K562 (cell line): ENCODE measurements at regions not wholly inside any gene's neighbourhood (a gene's known extent, or its start where the extent isn't known, plus 50 kb on each side); places are given as distances from the start of the nearest gene placed in this dataset.

ENCODE experiments used
- CC2D1A ChIP-seq: fragments of 450-650 bp; IDR thresholded peaks from 2 replicates; pipeline ENCODE4 v1.6.1; 2017; ENCODE audit warnings: mild to moderate bottlenecking
- CREM ChIP-seq: IDR thresholded peaks from 2 replicates; pipeline ENCODE4 v1.6.1; 2014; ENCODE audit warnings: antibody characterized with exemption, low read depth
- MAZ ChIP-seq, 2 experiments: fragments of 450-650 bp in 1 of 2; sonication (generic) in 1 of 2; formaldehyde crosslinking; IDR thresholded peaks in 1 of 2; conservative IDR thresholded peaks in 1 of 2; 2 replicates each; pipeline versions ENCODE4 v1.4.0 to v1.5.0; 2020; ENCODE audit warnings: mild to moderate bottlenecking in 1 of 2, missing genetic modification reagents in 1 of 2
- MYC ChIP-seq, 2 experiments: fragments of 250-450 bp in 1 of 2; sonication (Bioruptor Pico) in 1 of 2; IDR thresholded peaks; 2 replicates each; pipeline versions ENCODE4 v1.5.1 to v1.6.1; 2012 to 2021; ENCODE audit warnings: low read depth in 2 of 2, borderline replicate concordance in 1 of 2, improper control_type of control experiment in 1 of 2, low read length in 1 of 2, mild to moderate bottlenecking in 1 of 2, moderate library complexity in 1 of 2
- RAD21 ChIP-seq, 2 experiments: fragments of 250-450 bp in 1 of 2; fragments of 450-650 bp in 1 of 2; sonication (Bioruptor Pico) in 1 of 2; formaldehyde crosslinking in 1 of 2; IDR thresholded peaks in 1 of 2; conservative IDR thresholded peaks in 1 of 2; 2 replicates each; pipeline versions ENCODE4 v1.4.0 to v1.8.0; 2020 to 2022; ENCODE audit warnings: mild to moderate bottlenecking in 2 of 2, moderate library complexity in 1 of 2
- REST ChIP-seq, 2 experiments: fragments of 450-650 bp; formaldehyde crosslinking in 1 of 2; IDR thresholded peaks; 2 replicates each; pipeline versions ENCODE4 v1.4.0 to v1.6.1; 2014 to 2020; ENCODE audit warnings: mild to moderate bottlenecking in 2 of 2, borderline replicate concordance in 1 of 2, low read depth in 1 of 2
- SMC3 ChIP-seq: conservative IDR thresholded peaks from 2 replicates; pipeline ENCODE4 v1.6.1; 2011; ENCODE audit warnings: low read depth, low read length, improper control_type of control experiment; ENCODE audit not compliant: insufficient read depth
- TBP ChIP-seq: optimal IDR thresholded peaks from 2 replicates; pipeline ENCODE3; 2011; ENCODE audit warnings: low read depth, low read length, improper control_type of control experiment
- USF1 ChIP-seq: sonication (generic); formaldehyde crosslinking; IDR thresholded peaks from 2 replicates; pipeline ENCODE4 v1.9.0; 2022; ENCODE audit warnings: mild to moderate bottlenecking, missing genetic modification reagents
- ZNF212 ChIP-seq: fragments of 450-650 bp; formaldehyde crosslinking; IDR thresholded peaks from 2 replicates; pipeline ENCODE4 v1.4.0; 2020; ENCODE audit warnings: mild to moderate bottlenecking
- ZNF512 ChIP-seq: IDR thresholded peaks from 2 replicates; pipeline ENCODE4 v1.6.1; 2016; ENCODE audit warnings: missing genetic modification characterization, missing compliant biosample characterization
- TF ChIP-seq, protein P1 (sequence below), 2 experiments: IDR thresholded peaks; 2 replicates each; pipeline ENCODE4 v1.6.1; 2011; ENCODE audit warnings: borderline replicate concordance in 1 of 2, control low read depth in 1 of 2, low read depth in 1 of 2, low read length in 1 of 2, mild to moderate bottlenecking in 1 of 2, mixed read lengths in 1 of 2, moderate library complexity in 1 of 2; ENCODE audit not compliant: insufficient read depth in 1 of 2, insufficient read length in 1 of 2, poor library complexity in 1 of 2, severe bottlenecking in 1 of 2; ENCODE audit errors: extremely low read depth in 1 of 2

- TF ChIP-seq USF1 = peak; percentile 41; the same call in 1 of the 2 replicates
- peak; percentile 89 for TF ChIP-seq MYC (IDR thresholded peaks at IDR 0.05; ENCODE audit: low read depth, low read length)
- no peak for TF ChIP-seq MYC (CRISPR knock-in tag; IDR thresholded peaks at IDR 0.05; ENCODE audit: borderline replicate concordance, low read depth)
- TF ChIP-seq SMC3 = peak; percentile 80
- peak; percentile 16; the same call in 1 of the 2 replicates for TF ChIP-seq ZNF512 (tag)
- peak; percentile 56; the same call in 1 of the 2 replicates for TF ChIP-seq CC2D1A
- peak; percentile 54 for TF ChIP-seq CREM
- TF ChIP-seq, protein P1, sequence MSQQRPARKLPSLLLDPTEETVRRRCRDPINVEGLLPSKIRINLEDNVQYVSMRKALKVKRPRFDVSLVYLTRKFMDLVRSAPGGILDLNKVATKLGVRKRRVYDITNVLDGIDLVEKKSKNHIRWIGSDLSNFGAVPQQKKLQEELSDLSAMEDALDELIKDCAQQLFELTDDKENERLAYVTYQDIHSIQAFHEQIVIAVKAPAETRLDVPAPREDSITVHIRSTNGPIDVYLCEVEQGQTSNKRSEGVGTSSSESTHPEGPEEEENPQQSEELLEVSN (IDR thresholded peaks at IDR 0.05; ENCODE audit: borderline replicate concordance in 1 of 2, extremely low read depth in 1 of 2, insufficient read depth in 1 of 2, insufficient read length in 1 of 2, low read depth in 1 of 2, low read length in 1 of 2, poor library complexity in 1 of 2, severe bottlenecking in 1 of 2) = peak in 1 of 2 experiments; percentile 48
- TF ChIP-seq REST (IDR thresholded peaks at IDR 0.05; ENCODE audit: borderline replicate concordance) = peak; percentile 83
- TF ChIP-seq REST (CRISPR knock-in tag; IDR thresholded peaks at IDR 0.05; ENCODE audit: low read depth) = no peak
- TF ChIP-seq RAD21 (CRISPR knock-in tag; conservative IDR thresholded peaks at IDR 0.05 in 1 of 2, IDR thresholded peaks at IDR 0.05 in 1 of 2) = peak; percentile 73 to 89
- TF ChIP-seq TBP = peak; percentile 14
- no peak for TF ChIP-seq ZNF212 (CRISPR knock-in tag)
- peak in 1 of 2 experiments; percentile 57; a peak in 1 of 4 replicates for TF ChIP-seq MAZ (CRISPR knock-in tag; conservative IDR thresholded peaks at IDR 0.05 in 1 of 2, IDR thresholded peaks at IDR 0.05 in 1 of 2)
Observed at GRCh38 chr3:101069901-101070798, 76.9 kb upstream of the ABI3BP start (continued).
